Osteoblast (primary cell): ENCODE measurements at regions not wholly inside any gene's neighbourhood (a gene's known extent, or its start where the extent isn't known, plus 50 kb on each side); places are given as distances from the start of the nearest gene placed in this dataset.

Source experiments
- DNase-seq: peaks from one replicate; pipeline ENCODE4 v3.0.0; 2011; ENCODE audit warnings: low spot score, mixed read lengths; ENCODE audit not compliant: insufficient read length; ENCODE audit errors: missing footprints
- H2AFZ ChIP-seq: 2 replicates; pipeline ENCODE4 v1.6.0; 2011; ENCODE audit warnings: mild to moderate bottlenecking, low read length
- H3K27ac ChIP-seq: 2 replicates; pipeline ENCODE4 v1.5.1; 2011; ENCODE audit warnings: mild to moderate bottlenecking, low read depth, low read length, moderate library complexity
- H3K27me3 ChIP-seq: 2 replicates; pipeline ENCODE4 v1.6.0; 2012; ENCODE audit warnings: mild to moderate bottlenecking, control low read depth, inconsistent platforms, low read length, moderate library complexity; ENCODE audit not compliant: insufficient read depth
- H3K36me3 ChIP-seq: 2 replicates; pipeline ENCODE4 v1.5.1; 2011; ENCODE audit warnings: mild to moderate bottlenecking, low read length, control low read depth, moderate library complexity; ENCODE audit not compliant: insufficient read depth
- H3K4me1 ChIP-seq: 2 replicates; pipeline ENCODE4 v1.5.1; 2011; ENCODE audit warnings: mild to moderate bottlenecking, low read length, control low read depth, moderate library complexity; ENCODE audit not compliant: insufficient read depth
- H3K4me2 ChIP-seq: 2 replicates; pipeline ENCODE4 v1.6.0; 2011; ENCODE audit warnings: mild to moderate bottlenecking, low read length; ENCODE audit not compliant: insufficient read depth
- H3K4me3 ChIP-seq: fragments of 200-600 bp; sonication (generic); 3 replicates; pipeline ENCODE4 v1.5.1; 2012; ENCODE audit warnings: mild to moderate bottlenecking, low read length, inconsistent platforms; ENCODE audit not compliant: insufficient read depth
- H3K79me2 ChIP-seq: 2 replicates; pipeline ENCODE4 v1.6.0; 2012; ENCODE audit warnings: mild to moderate bottlenecking, low read length, control low read depth, inconsistent platforms; ENCODE audit not compliant: insufficient read depth
- H3K9me3 ChIP-seq: 2 replicates; pipeline ENCODE4 v1.5.1; 2011; ENCODE audit warnings: low read depth, low read length, control low read depth
- H4K20me1 ChIP-seq: 2 replicates; pipeline ENCODE4 v1.6.0; 2012; ENCODE audit warnings: mild to moderate bottlenecking, low read length, control low read depth; ENCODE audit not compliant: insufficient read depth
- TF ChIP-seq, protein P1 (sequence below): IDR thresholded peaks from 2 replicates; pipeline ENCODE4 v1.5.1; 2011; ENCODE audit warnings: mild to moderate bottlenecking, low read depth, low read length, moderate library complexity; ENCODE audit errors: extremely low read depth

DNA sequence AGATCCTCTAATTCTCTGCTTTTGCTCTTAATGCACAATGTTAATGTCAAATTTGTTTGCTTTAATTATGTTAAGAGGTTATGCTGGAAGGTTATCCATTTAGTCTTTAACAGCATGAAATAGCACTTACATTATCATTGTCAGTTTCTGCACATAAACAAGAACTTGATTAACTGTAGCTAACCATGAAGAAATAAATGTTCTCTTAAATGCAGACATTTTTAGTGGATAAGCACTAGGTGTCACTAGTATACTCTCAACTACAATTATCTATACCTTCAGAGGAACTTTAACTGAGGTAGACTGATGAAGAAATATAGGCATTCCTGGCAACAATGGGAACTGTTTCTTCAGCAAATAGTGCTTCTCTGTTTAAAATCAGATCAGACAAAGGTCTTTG lies 178.8 kb upstream of the CHST9 start:
- H3K79me2 ChIP-seq: no peaks in the 10 kb centered on the region
- H3K4me2 ChIP-seq: no peak overlapping the region
- H3K27me3 ChIP-seq: no peaks in the 10 kb centered on the region
- H4K20me1 ChIP-seq: no peaks in the 10 kb centered on the region
- H2AFZ ChIP-seq: no peak overlapping the region
- no peak for DNase-seq
- H3K36me3 ChIP-seq: no peaks in the 10 kb centered on the region
- H3K4me3 ChIP-seq: no peak overlapping the region
- H3K4me1 ChIP-seq: no peaks in the 10 kb centered on the region
- no peak overlapping the region for H3K27ac ChIP-seq
- TF ChIP-seq, protein P1, sequence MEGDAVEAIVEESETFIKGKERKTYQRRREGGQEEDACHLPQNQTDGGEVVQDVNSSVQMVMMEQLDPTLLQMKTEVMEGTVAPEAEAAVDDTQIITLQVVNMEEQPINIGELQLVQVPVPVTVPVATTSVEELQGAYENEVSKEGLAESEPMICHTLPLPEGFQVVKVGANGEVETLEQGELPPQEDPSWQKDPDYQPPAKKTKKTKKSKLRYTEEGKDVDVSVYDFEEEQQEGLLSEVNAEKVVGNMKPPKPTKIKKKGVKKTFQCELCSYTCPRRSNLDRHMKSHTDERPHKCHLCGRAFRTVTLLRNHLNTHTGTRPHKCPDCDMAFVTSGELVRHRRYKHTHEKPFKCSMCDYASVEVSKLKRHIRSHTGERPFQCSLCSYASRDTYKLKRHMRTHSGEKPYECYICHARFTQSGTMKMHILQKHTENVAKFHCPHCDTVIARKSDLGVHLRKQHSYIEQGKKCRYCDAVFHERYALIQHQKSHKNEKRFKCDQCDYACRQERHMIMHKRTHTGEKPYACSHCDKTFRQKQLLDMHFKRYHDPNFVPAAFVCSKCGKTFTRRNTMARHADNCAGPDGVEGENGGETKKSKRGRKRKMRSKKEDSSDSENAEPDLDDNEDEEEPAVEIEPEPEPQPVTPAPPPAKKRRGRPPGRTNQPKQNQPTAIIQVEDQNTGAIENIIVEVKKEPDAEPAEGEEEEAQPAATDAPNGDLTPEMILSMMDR: no peak
- H3K9me3 ChIP-seq: no peaks in the 10 kb centered on the region

DNA sequence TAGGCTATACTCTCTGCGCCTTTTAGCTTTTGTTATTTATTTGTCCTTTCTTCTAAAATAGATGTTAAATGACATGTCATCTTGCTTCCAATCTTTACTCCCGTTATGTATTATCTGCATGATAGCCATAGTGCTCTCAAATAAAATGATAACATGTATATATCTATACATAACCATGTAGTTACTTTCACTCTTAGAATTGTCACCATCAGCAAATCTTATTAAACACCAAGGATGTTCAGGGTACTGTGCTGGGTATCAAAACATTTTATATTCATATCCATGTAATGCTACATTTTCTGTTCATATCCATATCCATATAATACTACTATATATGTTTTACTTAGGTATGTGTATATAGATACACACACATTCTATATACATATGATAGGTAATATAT lies 176.4 kb upstream of the CHST9 start:
- no peak for DNase-seq
- no peaks in the 10 kb centered on the region for H3K36me3 ChIP-seq

DNA sequence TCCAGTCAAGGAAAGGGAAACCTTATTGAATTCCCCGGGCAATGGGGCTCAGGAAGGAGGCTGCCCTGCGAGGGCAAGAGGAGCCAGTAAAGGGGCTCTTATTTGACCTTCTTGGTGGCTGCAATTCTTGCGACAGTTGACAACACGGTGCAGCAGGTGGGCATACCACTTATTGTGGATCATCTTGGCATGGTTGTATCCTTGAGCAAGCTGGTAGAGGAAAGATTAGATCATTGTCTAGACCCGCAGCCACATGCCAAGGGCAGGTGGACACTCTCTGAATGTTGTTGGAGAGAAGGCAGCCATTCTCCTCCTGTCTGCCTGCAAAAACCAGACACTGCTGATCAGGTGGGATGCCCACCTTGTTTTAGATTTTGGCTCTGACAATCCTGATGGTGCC lies 170.2 kb upstream of the CHST9 start:
- Histone ChIP-seq H3K4me3 (no peak overlapping the region), H3K27ac (no peak overlapping the region), H3K27me3 (no peaks in the 10 kb centered on the region), H4K20me1 (no peaks in the 10 kb centered on the region), H2AFZ (no peak overlapping the region), H3K9me3 (no peaks in the 10 kb centered on the region), H3K36me3 (no peaks in the 10 kb centered on the region), H3K4me2 (no peak overlapping the region), H3K4me1 (no peaks in the 10 kb centered on the region), H3K79me2 (no peaks in the 10 kb centered on the region)
- DNase-seq: peak; percentile 27
- TF ChIP-seq, protein P1: no peak

More for the DNA sequence above, 176.4 kb upstream of the CHST9 start:
- no peaks in the 10 kb centered on the region for H3K27me3 ChIP-seq
- TF ChIP-seq, protein P1: no peak
- no peaks in the 10 kb centered on the region for H3K9me3 ChIP-seq
- no peak overlapping the region for H3K4me3 ChIP-seq
- H3K4me1 ChIP-seq: no peaks in the 10 kb centered on the region
- H3K27ac ChIP-seq: no peak overlapping the region
- no peak overlapping the region for H2AFZ ChIP-seq
- no peak overlapping the region for H3K4me2 ChIP-seq
- H4K20me1 ChIP-seq: no peaks in the 10 kb centered on the region
- H3K79me2 ChIP-seq: no peaks in the 10 kb centered on the region

DNA sequence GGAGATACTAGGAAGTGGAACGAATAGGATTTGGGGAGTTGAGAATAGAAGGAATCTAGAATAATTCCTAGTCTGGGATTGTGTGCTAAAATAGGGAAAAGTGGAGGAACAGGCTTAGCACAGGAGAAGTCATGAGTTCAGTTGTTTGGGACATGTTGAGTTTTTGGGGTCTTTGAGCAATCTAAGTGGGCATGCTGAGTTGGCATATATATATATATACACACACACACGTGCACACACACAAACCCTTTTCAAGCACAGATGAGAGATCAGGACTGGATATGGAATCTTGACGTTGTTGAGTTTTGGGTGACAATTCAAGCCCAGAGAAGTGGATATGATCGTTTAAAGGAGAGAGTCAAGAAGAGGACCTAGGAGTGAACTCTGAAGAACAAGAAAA lies 168.2 kb upstream of the CHST9 start:
- Histone ChIP-seq H3K79me2 (no peaks in the 10 kb centered on the region), H3K4me1 (no peaks in the 10 kb centered on the region), H3K27ac (no peak overlapping the region), H4K20me1 (no peaks in the 10 kb centered on the region), H3K4me3 (no peak overlapping the region), H3K27me3 (no peaks in the 10 kb centered on the region), H2AFZ (no peak overlapping the region), H3K36me3 (no peaks in the 10 kb centered on the region), H3K4me2 (no peak overlapping the region), H3K9me3 (no peaks in the 10 kb centered on the region)
- TF ChIP-seq, protein P1: no peak
- no peak for DNase-seq
